ENCODE measurements at regions not wholly inside any gene's neighbourhood (a gene's known extent, or its start where the extent isn't known, plus 50 kb on each side); places are given as distances from the start of the nearest gene placed in this dataset.

DNA sequence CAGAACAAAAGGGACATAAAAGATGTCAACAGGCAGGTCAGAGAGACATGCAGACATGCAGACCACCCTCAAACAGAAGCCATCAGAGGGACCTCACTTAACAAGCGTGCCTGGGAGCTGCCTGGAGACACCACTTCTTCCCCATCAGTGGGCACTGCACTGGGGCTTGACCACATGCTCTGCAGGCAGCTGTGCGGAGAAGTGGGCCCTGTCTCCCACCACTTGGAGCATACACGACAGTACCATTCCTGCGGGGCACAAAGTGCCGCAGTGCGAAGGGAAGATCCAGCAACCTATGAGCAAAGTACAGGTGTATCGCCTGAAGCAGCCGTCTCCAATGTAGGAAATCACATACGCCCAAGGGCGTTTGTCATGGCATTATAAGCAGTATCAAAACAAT, 150.5 kb upstream of the FOXD4L5 start:
- TF ChIP-seq POLR2A (IDR thresholded peaks at IDR 0.05; ENCODE audit: low read length) (no peak), GATA1 (IDR thresholded peaks at IDR 0.05; ENCODE audit: low read depth, low read length) (no peak)
